Fibroblast of lung (primary cell): ENCODE measurements at regions not wholly inside any gene's neighbourhood (a gene's known extent, or its start where the extent isn't known, plus 50 kb on each side); places are given as distances from the start of the nearest gene placed in this dataset.

ENCODE experiments used
- EZH2 ChIP-seq: IDR thresholded peaks from 2 replicates; pipeline ENCODE4 v1.5.1; 2012; ENCODE audit warnings: low read length, control low read depth, mild to moderate bottlenecking; ENCODE audit errors: missing control alignments
- TF ChIP-seq, protein P1 (sequence below), 2 donors: IDR thresholded peaks in 1 of 2; conservative IDR thresholded peaks in 1 of 2; 1 replicate in 1 of 2; 2 replicates in 1 of 2; pipeline ENCODE4 v1.5.1; 2011 to 2012; ENCODE audit warnings: low read length in 2 of 2, control low read depth in 1 of 2, inconsistent platforms in 1 of 2, low read depth in 1 of 2, mild to moderate bottlenecking in 1 of 2

GRCh38 chr22:47884775-47885174 lies 1122.3 kb downstream of the TBC1D22A start:
- TF ChIP-seq, protein P1, sequence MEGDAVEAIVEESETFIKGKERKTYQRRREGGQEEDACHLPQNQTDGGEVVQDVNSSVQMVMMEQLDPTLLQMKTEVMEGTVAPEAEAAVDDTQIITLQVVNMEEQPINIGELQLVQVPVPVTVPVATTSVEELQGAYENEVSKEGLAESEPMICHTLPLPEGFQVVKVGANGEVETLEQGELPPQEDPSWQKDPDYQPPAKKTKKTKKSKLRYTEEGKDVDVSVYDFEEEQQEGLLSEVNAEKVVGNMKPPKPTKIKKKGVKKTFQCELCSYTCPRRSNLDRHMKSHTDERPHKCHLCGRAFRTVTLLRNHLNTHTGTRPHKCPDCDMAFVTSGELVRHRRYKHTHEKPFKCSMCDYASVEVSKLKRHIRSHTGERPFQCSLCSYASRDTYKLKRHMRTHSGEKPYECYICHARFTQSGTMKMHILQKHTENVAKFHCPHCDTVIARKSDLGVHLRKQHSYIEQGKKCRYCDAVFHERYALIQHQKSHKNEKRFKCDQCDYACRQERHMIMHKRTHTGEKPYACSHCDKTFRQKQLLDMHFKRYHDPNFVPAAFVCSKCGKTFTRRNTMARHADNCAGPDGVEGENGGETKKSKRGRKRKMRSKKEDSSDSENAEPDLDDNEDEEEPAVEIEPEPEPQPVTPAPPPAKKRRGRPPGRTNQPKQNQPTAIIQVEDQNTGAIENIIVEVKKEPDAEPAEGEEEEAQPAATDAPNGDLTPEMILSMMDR (conservative IDR thresholded peaks at IDR 0.05 in 1 of 2, IDR thresholded peaks at IDR 0.05 in 1 of 2; ENCODE audit: low read depth in 1 of 2, low read length in 2 of 2), result no peak
- no peak for TF ChIP-seq EZH2
